SU-DHL-6 (cell line): ENCODE measurements at regions not wholly inside any gene's neighbourhood (a gene's known extent, or its start where the extent isn't known, plus 50 kb on each side); places are given as distances from the start of the nearest gene placed in this dataset.

Experiments used
- H2AFZ ChIP-seq: fragments of 200-600 bp; sonication (generic); 2 replicates; pipeline ENCODE4 v1.6.1; 2014; ENCODE audit warnings: low read depth, mild to moderate bottlenecking, moderate library complexity, mixed read lengths, antibody characterized with exemption, low read length; ENCODE audit not compliant: severe bottlenecking
- H3F3A ChIP-seq: fragments of 200-600 bp; shearing (Covaris generic); 2 replicates; pipeline ENCODE4 v1.6.0; 2016; ENCODE audit warnings: antibody characterized with exemption, mild to moderate bottlenecking; ENCODE audit not compliant: insufficient read depth
- H3K27ac ChIP-seq: fragments of 200-600 bp; sonication (generic); 2 replicates; pipeline ENCODE4 v1.5.1; 2016; ENCODE audit warnings: low read depth, mild to moderate bottlenecking, low read length, moderate library complexity, mixed read lengths
- H3K27me3 ChIP-seq: fragments of 200-600 bp; sonication (generic), shearing (Covaris generic); 2 replicates; pipeline ENCODE4 v1.6.0; 2014; ENCODE audit warnings: mild to moderate bottlenecking, low read length
- H3K36me3 ChIP-seq: fragments of 200-600 bp; sonication (generic); 2 replicates; pipeline ENCODE4 v1.6.1; 2014; ENCODE audit warnings: mild to moderate bottlenecking, low read length, mixed read lengths
- H3K4me2 ChIP-seq: fragments of 300-600, 200-600 bp; shearing (Covaris generic), sonication (generic); 2 replicates; pipeline ENCODE4 v1.6.0; 2014; ENCODE audit warnings: low read length, low read depth, mild to moderate bottlenecking; ENCODE audit not compliant: poor library complexity, severe bottlenecking
- H3K4me3 ChIP-seq: fragments of 200-600 bp; sonication (generic); 2 replicates; pipeline ENCODE4 v1.5.1; 2014; ENCODE audit warnings: antibody characterized with exemption, low read length, mild to moderate bottlenecking, mixed read lengths; ENCODE audit not compliant: insufficient read depth, poor library complexity, severe bottlenecking
- H3K79me2 ChIP-seq: fragments of 200-600 bp; sonication (generic); 2 replicates; pipeline ENCODE4 v1.6.1; 2014; ENCODE audit warnings: mild to moderate bottlenecking, low read length, moderate library complexity; ENCODE audit not compliant: insufficient read depth
- H3K9ac ChIP-seq: fragments of 200-600 bp; sonication (generic); 2 replicates; pipeline ENCODE4 v1.7.0; 2014; ENCODE audit warnings: mild to moderate bottlenecking, low read length
- H3K9me2 ChIP-seq: fragments of 200-600 bp; sonication (generic); replicated peaks from 2 replicates; pipeline ENCODE4 v1.6.1; 2014; ENCODE audit warnings: low read length; ENCODE audit not compliant: insufficient read depth
- H3K9me3 ChIP-seq: fragments of 200-600 bp; sonication (generic); 2 replicates; pipeline ENCODE4 v1.6.1; 2014; ENCODE audit warnings: low read length, mixed read lengths; ENCODE audit not compliant: insufficient read depth
- H4K20me1 ChIP-seq: fragments of 200-600 bp; sonication (generic); 2 replicates; pipeline ENCODE4 v1.6.1; 2014; ENCODE audit warnings: low read depth, mild to moderate bottlenecking, antibody characterized with exemption, low read length, moderate library complexity, mixed read lengths
- CTCF ChIP-seq: fragments of 200-600 bp; sonication (generic); IDR thresholded peaks from one replicate; pipeline ENCODE4 v1.5.1; 2017; ENCODE audit warnings: antibody characterized with exemption, mild to moderate bottlenecking, low read length, moderate library complexity; ENCODE audit not compliant: insufficient read depth, poor library complexity, severe bottlenecking
- EZH2phosphoT487 ChIP-seq: fragments of 200-600 bp; sonication (generic), shearing (Covaris generic); conservative IDR thresholded peaks from 2 replicates; pipeline ENCODE4 v1.6.1; 2018; ENCODE audit warnings: mild to moderate bottlenecking, antibody characterized with exemption, low read length, moderate library complexity, mixed read lengths

DNA sequence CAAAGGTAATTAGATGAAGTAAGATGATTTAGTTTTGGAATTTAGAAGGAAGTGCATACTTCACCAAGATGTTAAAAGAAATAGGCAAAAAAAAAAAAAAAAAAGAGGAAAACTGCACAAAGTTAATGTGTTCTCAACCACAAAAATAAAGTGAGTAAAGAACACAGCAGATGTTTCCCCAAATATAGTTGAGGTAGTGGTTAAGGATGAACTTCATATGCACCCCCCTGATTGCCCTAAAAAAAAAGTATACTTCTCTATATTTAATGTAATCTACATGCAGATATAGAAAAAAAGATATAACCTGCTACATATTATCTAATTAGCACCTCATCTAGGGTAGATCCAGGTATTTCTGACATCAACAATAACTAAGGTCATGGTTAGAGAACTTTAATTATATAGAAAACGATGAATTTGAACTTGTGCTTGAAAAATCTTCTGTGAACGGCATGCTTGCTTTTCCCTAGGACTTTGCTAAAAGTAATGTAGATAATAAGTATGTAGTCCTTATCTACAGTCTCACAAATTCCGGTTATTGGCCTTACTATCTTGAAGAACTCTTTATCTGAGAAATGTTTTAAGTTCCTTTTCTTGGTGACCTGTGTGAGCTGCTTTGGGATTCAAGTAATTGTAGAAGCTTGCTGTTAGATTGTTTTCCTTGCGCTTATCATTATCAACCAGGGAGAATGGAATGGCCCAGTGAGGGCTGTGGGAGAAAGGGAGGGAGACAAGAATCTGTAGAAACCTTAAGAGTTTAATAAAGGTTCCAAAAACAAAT lies 70.1 kb upstream of the LRRC7 start:
- Histone ChIP-seq H3K9me3 (no peaks in the 10 kb centered on the region), H3K27ac (no peak overlapping the region), H3K79me2 (no peaks in the 10 kb centered on the region), H4K20me1 (no peaks in the 10 kb centered on the region), H3K36me3 (no peaks in the 10 kb centered on the region), H2AFZ (no peak overlapping the region), H3K9me2 (no peaks in the 10 kb centered on the region; the same call in 1 of the 2 replicates), H3K4me3 (no peak overlapping the region), H3K27me3 (no peaks in the 10 kb centered on the region), H3K9ac (no peak overlapping the region), H3K4me2 (no peak overlapping the region), H3F3A (no peaks in the 10 kb centered on the region)
- TF ChIP-seq EZH2phosphoT487 (no peak), CTCF (no peak)

- Histone ChIP-seq H3K27me3 (no peaks in the 10 kb centered on the region), H4K20me1 (no peaks in the 10 kb centered on the region), H3K9ac (no peak overlapping the region), H3K9me3 (no peaks in the 10 kb centered on the region), H3K27ac (no peak overlapping the region), H3F3A (no peaks in the 10 kb centered on the region), H3K9me2 (no peaks in the 10 kb centered on the region), H3K4me3 (no peak overlapping the region), H2AFZ (no peak overlapping the region), H3K4me2 (no peak overlapping the region), H3K79me2 (no peaks in the 10 kb centered on the region), H3K36me3 (no peaks in the 10 kb centered on the region)
- TF ChIP-seq CTCF (no peak), EZH2phosphoT487 (no peak)
Measured at GRCh38 chr1:69498711-69499110, 69.0 kb upstream of the LRRC7 start.

- Histone ChIP-seq H3K79me2 (no peaks in the 10 kb centered on the region), H2AFZ (no peak overlapping the region), H3F3A (no peaks in the 10 kb centered on the region), H3K9me3 (no peaks in the 10 kb centered on the region), H3K4me3 (no peak overlapping the region), H3K27ac (no peak overlapping the region), H3K4me2 (no peak overlapping the region), H3K27me3 (no peaks in the 10 kb centered on the region), H3K9ac (no peak overlapping the region), H3K36me3 (no peaks in the 10 kb centered on the region), H4K20me1 (no peaks in the 10 kb centered on the region), H3K9me2 (no peaks in the 10 kb centered on the region)
- TF ChIP-seq CTCF (no peak), EZH2phosphoT487 (no peak)
Measured at GRCh38 chr1:69499203-69499803, 68.4 kb upstream of the LRRC7 start.
